ENCODE measurements at regions not wholly inside any gene's neighbourhood (a gene's known extent, or its start where the extent isn't known, plus 50 kb on each side); places are given as distances from the start of the nearest gene placed in this dataset.

DNA sequence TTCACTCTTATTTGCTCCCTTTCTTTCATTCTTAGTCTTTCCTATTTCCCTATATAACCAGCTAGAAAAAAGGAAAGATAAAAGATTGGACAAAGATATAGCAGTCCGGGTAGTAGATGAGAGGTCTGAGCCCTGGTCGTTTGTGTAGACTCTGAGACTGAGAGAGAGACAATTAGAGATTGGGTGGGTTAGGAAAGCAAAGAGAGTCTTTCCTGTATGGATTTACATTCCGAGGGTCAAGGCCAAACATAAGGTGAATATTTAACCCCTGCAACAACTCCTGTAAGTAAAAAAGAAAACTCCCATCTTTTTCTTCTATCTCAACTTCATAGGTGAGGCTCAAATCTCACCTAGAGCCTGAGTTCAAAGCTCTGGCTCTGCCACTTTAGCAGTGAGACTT lies 218.0 kb upstream of the FGGY start:
- TF ChIP-seq CTCF (IDR thresholded peaks at IDR 0.05; ENCODE audit: insufficient read depth, low read length), result no peak
- DNase-seq (ENCODE audit: low read depth), result no peak
- H3K4me3 ChIP-seq (ENCODE audit: low read depth, low read length), result no peak overlapping the region

DNA sequence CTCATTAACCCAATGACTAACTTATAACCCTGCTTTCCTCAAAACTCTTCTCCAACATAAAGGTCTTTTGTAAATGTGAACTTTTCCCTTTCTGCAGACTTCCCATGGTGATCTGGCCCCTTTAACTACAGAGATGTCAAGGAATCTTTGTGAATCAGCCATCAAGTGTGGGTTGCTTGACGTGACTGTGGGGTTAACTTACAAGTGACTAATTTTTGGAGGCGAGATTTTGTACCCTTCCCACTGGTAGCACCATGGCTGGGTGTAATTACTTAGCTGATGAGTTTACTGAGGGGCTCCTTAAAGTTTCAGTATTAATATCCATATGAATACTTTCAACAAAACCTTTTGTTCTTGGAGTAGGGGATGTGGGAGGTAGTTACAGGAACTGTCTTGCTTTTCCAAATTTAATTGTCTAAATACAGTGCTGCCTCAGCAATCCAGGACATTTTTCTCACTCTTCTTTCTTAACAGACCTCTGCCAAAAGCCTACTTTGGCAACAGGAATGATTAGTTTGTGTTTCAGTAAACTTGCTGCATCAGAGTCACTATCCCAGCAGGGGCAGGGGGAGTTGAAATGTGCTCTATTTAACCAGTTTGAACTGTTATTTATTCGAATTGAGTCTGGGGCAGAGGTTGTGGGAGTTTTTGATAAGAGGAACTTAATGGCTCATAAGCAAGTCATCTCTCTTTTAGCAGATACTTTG lies 217.3 kb upstream of the FGGY start:
- no peak for TF ChIP-seq CTCF (IDR thresholded peaks at IDR 0.05; ENCODE audit: insufficient read depth, low read length)
- peak; percentile 35 for DNase-seq (ENCODE audit: low read depth)
- no peak overlapping the region for H3K4me3 ChIP-seq (ENCODE audit: low read depth, low read length)

DNA sequence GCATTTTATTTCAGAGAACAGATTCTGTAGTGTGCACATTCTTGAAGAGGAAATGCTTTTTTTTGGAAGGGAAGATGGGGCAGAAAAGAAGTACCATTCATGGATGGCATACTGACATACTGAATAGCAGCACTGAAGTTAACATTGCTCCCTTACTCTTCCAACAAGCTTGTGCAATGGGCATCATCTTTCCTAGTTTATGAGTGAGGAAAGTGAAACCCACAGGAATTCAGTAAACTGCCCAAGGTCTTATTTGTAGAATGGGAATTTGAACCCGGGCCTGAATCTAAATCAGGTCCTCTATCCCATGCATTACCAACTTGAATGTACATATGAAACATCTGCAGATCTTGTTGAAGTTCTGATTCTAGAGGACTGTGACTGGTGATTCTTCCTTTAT lies 215.7 kb upstream of the FGGY start:
- H3K4me3 ChIP-seq (ENCODE audit: low read depth, low read length), result no peak overlapping the region
- DNase-seq (ENCODE audit: low read depth), result no peak
- TF ChIP-seq CTCF (IDR thresholded peaks at IDR 0.05; ENCODE audit: insufficient read depth, low read length), result no peak

- H3K4me3 ChIP-seq (ENCODE audit: low read depth, low read length), result no peak overlapping the region
- TF ChIP-seq CTCF (IDR thresholded peaks at IDR 0.05; ENCODE audit: insufficient read depth, low read length), result no peak
- peak; percentile 42 for DNase-seq (ENCODE audit: low read depth)
Measured at GRCh38 chr1:59081795-59082194, 215.1 kb upstream of the FGGY start.

GRCh38 chr1:59083946-59084865 lies 212.7 kb upstream of the FGGY start:
- no peak for TF ChIP-seq CTCF (IDR thresholded peaks at IDR 0.05; ENCODE audit: insufficient read depth, low read length)
- no peak overlapping the region for H3K4me3 ChIP-seq (ENCODE audit: low read depth, low read length)
- DNase-seq (ENCODE audit: low read depth), result peak; percentile 59

GRCh38 chr1:59085101-59085500 lies 211.8 kb upstream of the FGGY start:
- H3K4me3 ChIP-seq (ENCODE audit: low read depth, low read length), result no peak overlapping the region
- DNase-seq (ENCODE audit: low read depth), result no peak
- TF ChIP-seq CTCF (IDR thresholded peaks at IDR 0.05; ENCODE audit: insufficient read depth, low read length), result no peak

Data from fibroblast of the aortic adventitia (primary cell).